Panc1 (cell line): ENCODE measurements at regions not wholly inside any gene's neighbourhood (a gene's known extent, or its start where the extent isn't known, plus 50 kb on each side); places are given as distances from the start of the nearest gene placed in this dataset.

Experiments used
- CTCF ChIP-seq: fragments of 450-650 bp; IDR thresholded peaks from 2 replicates; pipeline ENCODE4 v1.5.1; 2017; ENCODE audit warnings: mild to moderate bottlenecking
- POLR2AphosphoS5 ChIP-seq: IDR thresholded peaks from 2 replicates; pipeline ENCODE4 v1.6.1; 2012; ENCODE audit warnings: mild to moderate bottlenecking, low read depth, low read length, moderate library complexity
- REST ChIP-seq, 2 experiments: IDR thresholded peaks; 2 replicates each; pipeline ENCODE4 v1.6.1; 2011 to 2012; ENCODE audit warnings: low read depth in 2 of 2, control low read depth in 1 of 2, low read length in 1 of 2, mild to moderate bottlenecking in 1 of 2, moderate library complexity in 1 of 2; ENCODE audit not compliant: insufficient read depth in 1 of 2
- SIN3A ChIP-seq: IDR thresholded peaks from 2 replicates; pipeline ENCODE4 v1.6.1; 2012; ENCODE audit warnings: low read depth, mild to moderate bottlenecking, low read length, moderate library complexity, borderline replicate concordance; ENCODE audit not compliant: insufficient read depth
- TCF7L2 ChIP-seq: IDR thresholded peaks from 2 replicates; pipeline ENCODE4 v1.6.1; 2011; ENCODE audit warnings: mild to moderate bottlenecking, low read depth, low read length, inconsistent platforms

- TF ChIP-seq REST (IDR thresholded peaks at IDR 0.05; ENCODE audit: insufficient read depth in 1 of 2, low read depth in 2 of 2, low read length in 1 of 2) (no peak), SIN3A (no peak), CTCF (peak; percentile 42), TCF7L2 (no peak), POLR2AphosphoS5 (no peak)
These were observed 544.5 kb downstream of the PPP4R3C start for GRCh38 chrX:26918631-26919030.
